H9 (cell line): ENCODE measurements at regions not wholly inside any gene's neighbourhood (a gene's known extent, or its start where the extent isn't known, plus 50 kb on each side); places are given as distances from the start of the nearest gene placed in this dataset.

ENCODE experiments used
- DNase-seq: peaks from one replicate; pipeline ENCODE4 v3.0.0-alpha.2; 2017
- H2AFZ ChIP-seq: one replicate; pipeline ENCODE4 v1.6.1; 2013; ENCODE audit warnings: mild to moderate bottlenecking, low read length, control low read depth, moderate library complexity
- H2AK5ac ChIP-seq: 2 replicates; pipeline ENCODE4 v1.6.1; 2013; ENCODE audit warnings: low read length, control low read depth, mixed read lengths; ENCODE audit not compliant: insufficient read length
- H2BK120ac ChIP-seq: one replicate; pipeline ENCODE4 v1.6.1; 2013; ENCODE audit warnings: low read depth, mild to moderate bottlenecking, low read length, control low read depth, inconsistent platforms; ENCODE audit not compliant: poor library complexity, severe bottlenecking
- H2BK12ac ChIP-seq: 2 replicates; pipeline ENCODE4 v1.6.1; 2013; ENCODE audit warnings: low read length, control low read depth, mixed read lengths, low read depth; ENCODE audit not compliant: insufficient read length
- H2BK15ac ChIP-seq: 2 replicates; pipeline ENCODE4 v1.6.1; 2013; ENCODE audit warnings: low read depth, low read length, control low read depth
- H2BK20ac ChIP-seq: one replicate; pipeline ENCODE4 v1.6.1; 2013; ENCODE audit warnings: low read depth, mild to moderate bottlenecking, low read length, control low read depth, inconsistent platforms; ENCODE audit not compliant: poor library complexity, severe bottlenecking
- H2BK5ac ChIP-seq: 2 replicates; pipeline ENCODE4 v1.6.1; 2013; ENCODE audit warnings: low read length, control low read depth, mixed read lengths; ENCODE audit not compliant: insufficient read length
- H3K14ac ChIP-seq: 2 replicates; pipeline ENCODE4 v1.6.1; 2013; ENCODE audit warnings: low read length, control low read depth; ENCODE audit not compliant: insufficient read depth
- H3K18ac ChIP-seq: 2 replicates; pipeline ENCODE4 v1.6.1; 2013; ENCODE audit warnings: low read depth, mild to moderate bottlenecking, mixed read lengths, low read length, control low read depth; ENCODE audit not compliant: insufficient read length
- H3K23ac ChIP-seq: 2 replicates; pipeline ENCODE4 v1.6.1; 2013; ENCODE audit warnings: low read length, control low read depth, mixed read lengths, low read depth; ENCODE audit not compliant: insufficient read length
- H3K23me2 ChIP-seq: 2 replicates; pipeline ENCODE4 v1.6.1; 2013; ENCODE audit warnings: low read depth, mild to moderate bottlenecking, mixed read lengths, low read length, control low read depth; ENCODE audit not compliant: insufficient read length, poor library complexity, severe bottlenecking
- H3K27ac ChIP-seq: 2 replicates; pipeline ENCODE4 v1.5.1; 2013; ENCODE audit warnings: low read length, control low read depth, mixed read lengths, low read depth; ENCODE audit not compliant: insufficient read length
- H3K27me3 ChIP-seq: 2 replicates; pipeline ENCODE4 v1.6.1; 2013; ENCODE audit warnings: low read length, control low read depth, inconsistent platforms; ENCODE audit not compliant: insufficient read depth
- H3K4ac ChIP-seq: 2 replicates; pipeline ENCODE4 v1.6.1; 2013; ENCODE audit warnings: low read depth, mild to moderate bottlenecking, control low read depth, inconsistent platforms, low read length, moderate library complexity
- H3K4me1 ChIP-seq: 2 replicates; pipeline ENCODE4 v1.6.1; 2013; ENCODE audit warnings: low read length, control low read depth, inconsistent platforms; ENCODE audit not compliant: insufficient read depth
- H3K4me2 ChIP-seq: 2 replicates; pipeline ENCODE4 v1.6.1; 2013; ENCODE audit warnings: low read length, control low read depth, mixed read lengths; ENCODE audit not compliant: insufficient read length, insufficient read depth
- H3K56ac ChIP-seq: 2 replicates; pipeline ENCODE4 v1.6.1; 2013; ENCODE audit warnings: low read depth, mild to moderate bottlenecking, mixed read lengths, low read length, control low read depth; ENCODE audit not compliant: insufficient read length
- H3K79me1 ChIP-seq: 2 replicates; pipeline ENCODE4 v1.6.1; 2013; ENCODE audit warnings: low read depth, mild to moderate bottlenecking, moderate library complexity, low read length, control low read depth, inconsistent platforms; ENCODE audit not compliant: insufficient read depth, poor library complexity, severe bottlenecking
- H3K79me2 ChIP-seq: 2 replicates; pipeline ENCODE4 v1.6.1; 2013; ENCODE audit warnings: low read length, control low read depth, inconsistent platforms; ENCODE audit not compliant: insufficient read depth
- H3K9ac ChIP-seq: 2 replicates; pipeline ENCODE4 v1.6.1; 2013; ENCODE audit warnings: low read length, control low read depth, mixed read lengths; ENCODE audit not compliant: insufficient read length; ENCODE audit errors: extremely low read depth
- H3K9me3 ChIP-seq: one replicate; pipeline ENCODE4 v1.6.1; 2013; ENCODE audit warnings: low read depth, low read length, inconsistent platforms; ENCODE audit not compliant: control insufficient read depth
- H3T11ph ChIP-seq: one replicate; pipeline ENCODE4 v1.6.1; 2013; ENCODE audit warnings: mild to moderate bottlenecking, low read length, control low read depth, inconsistent platforms
- H4K20me1 ChIP-seq: one replicate; pipeline ENCODE4 v1.6.1; 2013; ENCODE audit not compliant: control insufficient read depth, insufficient read length, insufficient read depth
- H4K5ac ChIP-seq: 2 replicates; pipeline ENCODE4 v1.6.1; 2013; ENCODE audit warnings: low read depth, mild to moderate bottlenecking, mixed read lengths, low read length, control low read depth; ENCODE audit not compliant: insufficient read length
- H4K8ac ChIP-seq: replicated peaks from 2 replicates; pipeline ENCODE4 v1.6.1; 2013; ENCODE audit warnings: low read length, control low read depth, mixed read lengths, low read depth; ENCODE audit not compliant: insufficient read length
- H4K91ac ChIP-seq: 2 replicates; pipeline ENCODE4 v1.6.1; 2013; ENCODE audit warnings: low read depth, mild to moderate bottlenecking, moderate library complexity, mixed read lengths, low read length, control low read depth; ENCODE audit not compliant: insufficient read length
- H3K27ac Mint-ChIP-seq, 3 experiments: 2 replicates in 2 of 3; 3 replicates in 1 of 3; pipeline ENCODE4 v1.8.0; 2020 to 2021; ENCODE audit warnings: mixed read lengths in 3 of 3, mild to moderate bottlenecking in 1 of 3, moderate library complexity in 1 of 3
- H3K27me3 Mint-ChIP-seq: 2 replicates; pipeline ENCODE4 v1.8.0; 2021; ENCODE audit warnings: low read depth, mild to moderate bottlenecking, moderate library complexity, mixed read lengths
- H3K36me3 Mint-ChIP-seq, 3 experiments: 2 replicates in 2 of 3; 3 replicates in 1 of 3; pipeline ENCODE4 v1.8.0; 2020 to 2021; ENCODE audit warnings: low read depth in 3 of 3, mixed read lengths in 3 of 3; ENCODE audit not compliant: insufficient read depth in 1 of 3
- H3K4me1 Mint-ChIP-seq, 2 experiments: 2 replicates each; pipeline ENCODE4 v1.8.0; 2020; ENCODE audit warnings: mixed read lengths in 2 of 2
- H3K4me3 Mint-ChIP-seq, 2 experiments: 2 replicates in 1 of 2; 3 replicates in 1 of 2; pipeline ENCODE4 v1.8.0; 2020 to 2021; ENCODE audit warnings: mild to moderate bottlenecking in 2 of 2, mixed read lengths in 2 of 2, moderate library complexity in 1 of 2
- H3K9me3 Mint-ChIP-seq, 2 experiments: 2 replicates in 1 of 2; 3 replicates in 1 of 2; pipeline ENCODE4 v1.8.0; 2020; ENCODE audit warnings: mild to moderate bottlenecking in 2 of 2, mixed read lengths in 2 of 2, moderate library complexity in 1 of 2
- CTCF ChIP-seq: fragments of 200-600 bp; sonication (generic); conservative IDR thresholded peaks from 3 replicates; pipeline ENCODE4 v1.8.0; 2021; ENCODE audit warnings: antibody characterized with exemption, mild to moderate bottlenecking
- WGBS: extraction: QIAGEN DNeasy Blood & Tissue Kit; methylation state at CpG from one replicate; pipeline ENCODE4 v1.1.7; 2013; ENCODE audit warnings: missing lambda C conversion rate, low lambda C conversion rate, mixed read lengths; ENCODE audit not compliant: insufficient read length; ENCODE audit errors: extremely low coverage; 5-methylcytosine and 5-hydroxymethylcytosine counted together

- no peak overlapping the region for H3K18ac ChIP-seq
- H3K79me1 ChIP-seq, result no peaks in the 10 kb centered on the region
- no peaks in the 10 kb centered on the region for H3K23me2 ChIP-seq
- H3K4me1 Mint-ChIP-seq, result no peaks in the 10 kb centered on the region
- no peaks in the 10 kb centered on the region; the same call in 1 of the 2 replicates for H3K27me3 Mint-ChIP-seq
- H3T11ph ChIP-seq, result no peak overlapping the region
- H2AFZ ChIP-seq, result no peak overlapping the region
- no peak overlapping the region for H3K14ac ChIP-seq
- no peak overlapping the region for H2BK12ac ChIP-seq
- TF ChIP-seq CTCF, result no peak
- H3K79me2 ChIP-seq, result no peaks in the 10 kb centered on the region
- H3K27me3 ChIP-seq, result no peaks in the 10 kb centered on the region
- H2BK5ac ChIP-seq, result no peak overlapping the region
- no peak overlapping the region for H3K4me2 ChIP-seq
- no peaks in the 10 kb centered on the region for H3K9me3 ChIP-seq
- H2BK15ac ChIP-seq, result no peak overlapping the region
- no peak overlapping the region for H3K56ac ChIP-seq
- H4K91ac ChIP-seq, result no peak overlapping the region
- WGBS, result no CpG with 5 or more reads among the region's 9 CpGs
- no peaks in the 10 kb centered on the region; a peak in 2 of 5 replicates for H3K9me3 Mint-ChIP-seq
- H4K5ac ChIP-seq, result no peak overlapping the region
- H3K23ac ChIP-seq, result no peak overlapping the region
- no peaks in the 10 kb centered on the region for H4K20me1 ChIP-seq
- H2BK20ac ChIP-seq, result no peak overlapping the region
- no peak overlapping the region for H4K8ac ChIP-seq
- no peaks in the 10 kb centered on the region for H3K36me3 Mint-ChIP-seq
- no peak overlapping the region for H2BK120ac ChIP-seq
- no peak overlapping the region for H3K27ac ChIP-seq
- H3K4ac ChIP-seq, result no peak overlapping the region
- H3K27ac Mint-ChIP-seq, result no peak overlapping the region
- H2AK5ac ChIP-seq, result no peak overlapping the region
- DNase-seq, result no peak
- H3K4me3 Mint-ChIP-seq, result no peak overlapping the region
- no peaks in the 10 kb centered on the region for H3K4me1 ChIP-seq
- no peak overlapping the region for H3K9ac ChIP-seq
These were observed 381.0 kb upstream of the USP15 start for GRCh38 chr12:61879229-61879628.
